ENCODE measurements at regions not wholly inside any gene's neighbourhood (a gene's known extent, or its start where the extent isn't known, plus 50 kb on each side); places are given as distances from the start of the nearest gene placed in this dataset.
"Not testable (repeated sequence)": the region's sequence is repeated elsewhere in the genome, so short reads cannot be mapped to it uniquely, and the experiment has no call there.

DNA sequence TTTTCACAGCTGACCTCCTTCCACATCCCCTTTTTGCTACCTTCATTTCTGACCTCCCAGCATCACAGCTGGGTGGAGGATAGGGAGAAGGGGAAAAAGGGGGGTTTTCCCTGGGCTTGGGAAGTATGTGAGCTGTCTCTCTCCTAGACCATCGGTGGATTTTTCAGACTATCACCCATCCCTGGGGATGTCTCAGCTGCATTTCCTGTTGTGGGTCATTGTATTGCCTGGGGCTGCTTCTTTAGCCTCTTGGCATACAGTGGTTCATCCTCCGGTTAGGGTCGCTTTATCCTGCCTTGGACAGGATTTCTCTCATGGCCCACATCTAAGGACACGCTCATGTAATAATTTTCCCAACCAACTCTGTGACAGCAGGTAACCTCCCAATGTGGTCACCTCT lies 142.5 kb upstream of the ARG1 start:
- no peak for DNase-seq (ENCODE audit: low spot score)

DNA sequence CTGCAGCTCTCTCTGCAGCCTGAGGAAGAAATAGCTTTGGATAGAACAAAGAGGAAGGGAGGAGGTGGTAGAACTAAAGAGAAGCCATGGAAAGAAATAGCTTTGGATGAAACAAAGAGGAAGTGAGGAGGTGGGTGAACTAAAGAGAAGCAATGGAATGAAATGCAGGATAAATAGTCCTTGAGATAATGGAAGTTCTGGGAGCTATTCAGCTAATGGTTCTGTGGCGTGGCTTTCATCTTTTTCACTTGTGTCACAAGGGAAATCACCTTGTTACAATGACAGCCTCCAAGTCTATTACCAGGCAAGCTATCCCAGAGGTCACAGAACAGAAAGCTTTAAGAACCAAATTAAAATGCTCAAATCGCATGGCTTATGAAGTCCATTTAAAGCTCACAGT lies 141.3 kb upstream of the ARG1 start:
- DNase-seq (ENCODE audit: low spot score) = no peak

DNA sequence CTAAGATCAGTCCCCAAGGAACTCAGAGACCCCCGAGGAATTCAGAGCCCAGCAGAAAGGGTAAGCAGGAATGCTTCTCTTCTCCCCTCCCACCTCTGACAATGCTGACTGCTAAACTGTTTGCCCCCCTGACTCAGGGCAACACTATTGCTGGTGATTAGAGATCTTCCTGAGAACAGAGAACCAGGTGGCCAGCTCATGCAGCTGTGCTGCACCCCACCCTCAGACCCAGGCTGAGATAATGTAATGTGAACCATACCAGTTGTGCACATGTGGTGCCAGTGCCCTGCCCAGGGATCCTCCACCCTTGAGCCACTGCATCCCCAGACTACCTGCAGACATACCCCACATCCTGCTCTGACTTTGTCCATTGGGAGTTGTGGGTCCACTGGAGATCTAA lies 139.1 kb upstream of the ARG1 start:
- DNase-seq (ENCODE audit: low spot score) = no peak

DNA sequence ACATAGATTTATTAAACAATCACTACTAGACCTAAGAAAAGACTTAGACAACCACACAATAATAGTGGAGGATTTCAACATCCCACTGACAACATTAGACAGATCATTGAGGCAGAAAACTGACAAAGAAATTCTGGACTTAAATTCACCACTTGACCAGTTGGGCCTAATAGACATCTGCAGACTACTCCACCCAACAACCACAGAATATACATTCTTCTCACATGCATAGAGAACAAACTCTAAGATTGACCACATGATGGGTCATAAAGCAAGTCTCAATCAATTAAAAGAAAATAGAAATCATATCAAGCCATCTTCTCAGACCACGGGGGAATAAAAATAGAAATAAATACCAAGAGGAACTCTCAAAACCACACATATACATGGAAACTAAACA lies 136.7 kb upstream of the ARG1 start:
- no peak for DNase-seq (ENCODE audit: low spot score)

DNA sequence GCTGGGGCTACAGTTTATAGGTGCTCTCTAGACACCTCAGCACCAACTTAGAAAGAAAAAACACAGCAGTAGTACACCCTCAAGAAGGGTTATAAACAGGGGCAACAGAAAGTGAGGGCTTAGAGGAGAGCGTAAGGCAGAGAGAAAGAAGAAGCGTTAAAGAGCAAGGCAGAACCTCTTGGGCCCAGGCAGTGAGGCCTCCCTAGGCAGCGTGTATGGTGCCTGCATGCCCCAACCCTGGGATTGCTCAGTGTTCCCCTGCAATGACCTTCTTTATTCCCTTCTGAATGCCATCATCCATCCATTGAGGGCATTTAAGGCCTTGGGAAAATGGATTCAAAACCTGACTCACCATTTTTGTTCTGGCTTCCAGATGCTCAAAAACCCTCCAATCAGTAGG lies 130.0 kb upstream of the ARG1 start:
- no peak for DNase-seq (ENCODE audit: low spot score)

DNA sequence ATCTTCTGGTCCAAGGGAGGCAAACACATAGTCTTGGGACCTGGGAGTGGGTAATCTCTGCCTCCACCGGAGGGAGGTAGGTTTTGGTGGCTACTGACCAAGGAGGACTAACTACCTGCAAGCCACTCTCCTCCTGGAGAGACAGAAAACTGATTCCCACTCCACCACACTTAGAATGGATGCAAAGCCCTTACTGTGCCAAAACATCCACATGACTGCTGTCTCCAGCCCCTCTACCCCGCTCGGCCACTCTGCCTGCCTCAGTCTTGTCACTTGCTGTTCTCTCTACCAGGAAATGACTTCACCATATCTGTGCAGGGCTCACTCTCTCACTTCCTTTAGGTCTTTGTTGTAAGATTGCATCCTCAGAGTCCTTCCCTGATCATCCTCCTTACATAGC lies 129.5 kb upstream of the ARG1 start:
- DNase-seq (ENCODE audit: low spot score) = no peak

DNA sequence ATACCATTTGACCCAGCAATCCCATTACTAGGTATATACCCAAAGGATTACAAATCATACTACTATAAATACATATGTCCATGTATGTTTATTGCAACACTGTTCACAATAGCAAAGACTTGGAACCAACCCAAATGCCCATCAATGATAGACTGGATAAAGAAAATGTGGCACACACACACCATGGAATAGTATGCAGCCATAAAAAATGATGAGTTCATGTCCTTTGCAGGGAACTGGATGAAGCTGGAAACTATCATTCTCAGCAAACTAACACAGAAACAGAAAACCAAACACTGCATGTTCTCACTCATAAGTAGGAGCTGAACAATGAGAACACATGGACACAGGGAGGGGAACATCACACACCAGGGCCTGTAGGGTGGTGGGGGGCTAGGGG lies 127.7 kb upstream of the ARG1 start:
- not testable (repeated sequence) for DNase-seq (ENCODE audit: low spot score)

DNA sequence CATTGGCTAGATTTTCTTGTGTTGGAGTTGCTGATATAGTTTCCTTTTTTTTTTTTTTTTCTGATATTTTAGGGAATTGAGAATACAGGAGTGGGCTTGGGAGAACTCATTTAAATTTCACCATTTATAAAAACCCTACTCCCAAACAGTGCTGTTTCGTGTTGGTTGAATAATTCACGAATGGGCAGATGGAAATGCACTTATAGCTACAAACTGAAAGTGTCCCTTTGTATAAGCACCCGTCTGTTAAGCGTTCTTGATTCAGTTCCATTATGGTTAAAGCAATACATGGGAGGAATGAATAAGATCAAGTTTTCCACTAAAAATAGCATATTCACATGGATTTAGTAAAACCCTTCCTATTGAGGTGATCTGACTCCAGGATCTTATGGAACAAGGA lies 122.2 kb upstream of the ARG1 start:
- no peak for DNase-seq (ENCODE audit: low spot score)

DNA sequence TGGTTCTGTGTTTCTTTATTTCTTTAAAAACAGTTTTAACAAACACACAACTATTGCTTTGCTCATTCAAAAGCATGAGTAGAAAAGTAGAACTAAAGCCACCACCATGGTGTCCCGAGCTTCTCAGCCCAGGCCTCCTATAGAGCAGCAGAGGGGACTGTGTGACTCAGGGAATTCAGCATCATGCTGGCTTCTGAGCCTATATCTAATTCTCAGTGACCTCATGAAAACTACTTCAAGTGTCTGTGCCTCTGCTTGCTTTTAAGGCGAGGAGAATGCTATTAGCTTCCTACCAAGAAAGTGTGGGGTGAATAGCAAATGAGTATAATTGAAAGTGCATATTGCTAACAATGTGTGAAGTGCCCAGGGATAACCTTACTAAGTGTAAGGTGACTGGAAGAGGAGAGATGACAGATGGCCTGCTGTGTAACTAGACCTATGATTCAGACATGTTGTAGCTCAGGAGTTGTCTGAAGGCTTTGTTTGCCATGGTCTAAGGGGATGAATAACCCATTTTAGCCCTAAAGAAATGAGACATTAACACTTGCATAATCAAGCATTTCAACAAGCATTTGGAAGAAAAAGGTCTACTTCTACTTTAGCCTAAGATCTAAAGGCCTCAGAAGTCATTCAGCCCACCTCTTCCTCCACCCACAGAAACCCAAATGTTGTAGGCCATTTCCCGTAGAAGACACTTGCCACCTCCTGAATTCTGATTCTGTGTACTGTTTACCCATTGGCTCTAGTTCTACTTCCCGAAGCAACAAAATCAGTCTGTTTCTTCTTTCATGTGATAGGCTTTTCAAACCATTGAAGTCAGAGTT lies 121.5 kb upstream of the ARG1 start:
- no peak for DNase-seq (ENCODE audit: low spot score)

DNA sequence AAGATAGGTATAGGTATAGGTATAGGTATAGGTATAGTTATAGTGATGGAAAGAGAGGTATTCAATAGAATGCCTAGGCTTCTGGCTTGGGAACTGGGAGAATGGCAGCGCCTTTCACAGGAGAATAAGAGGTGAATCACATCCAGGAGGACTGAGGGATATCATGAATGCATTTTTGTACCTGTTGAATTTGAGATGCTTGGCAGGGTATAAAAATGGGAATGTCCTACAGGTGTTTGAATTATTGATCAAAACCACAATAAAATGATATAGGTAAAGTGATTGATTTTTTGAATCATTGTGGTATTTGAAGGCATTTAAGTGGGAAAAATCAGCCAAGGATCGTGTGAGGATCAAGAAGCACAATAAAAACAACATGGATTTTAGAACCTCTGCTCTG lies 119.2 kb upstream of the ARG1 start:
- no peak for DNase-seq (ENCODE audit: low spot score)

DNA sequence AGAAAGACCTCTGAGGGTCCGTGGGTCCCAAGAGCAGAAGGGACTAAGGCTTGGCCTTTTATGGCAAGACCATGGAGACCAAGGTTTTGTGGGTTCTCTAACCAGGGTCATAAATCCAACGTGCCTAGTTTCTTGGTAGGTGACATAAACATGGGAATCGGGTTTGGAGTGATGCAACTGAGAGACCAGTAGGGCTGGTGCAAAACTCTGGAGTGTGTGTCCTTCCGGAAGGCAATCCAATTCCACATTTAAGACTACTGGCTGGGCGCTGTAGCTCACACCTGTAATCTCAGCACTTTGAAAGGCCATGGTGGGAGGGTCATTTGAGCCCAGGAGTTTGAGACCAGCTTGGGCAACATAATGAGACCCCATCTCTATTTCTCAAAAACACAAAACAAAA lies 116.5 kb upstream of the ARG1 start:
- DNase-seq (ENCODE audit: low spot score) = no peak

DNA sequence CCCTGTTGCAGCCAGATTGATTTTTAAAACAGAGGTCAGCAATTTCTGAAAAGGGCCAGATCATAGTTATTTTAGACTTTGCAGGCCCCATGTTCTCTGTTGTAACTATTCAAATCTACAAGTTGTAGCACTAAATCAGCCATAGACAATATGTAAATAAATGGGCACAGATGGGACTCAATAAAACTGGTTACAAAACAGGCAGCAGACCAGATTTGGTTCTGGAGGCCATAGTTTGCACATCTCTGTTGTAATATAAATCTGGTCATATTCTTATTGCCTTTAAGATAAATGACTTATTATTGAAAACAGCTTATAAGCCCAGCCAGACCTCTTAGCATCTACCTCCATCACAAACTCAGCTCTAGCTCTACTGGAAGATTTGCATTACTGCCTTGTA lies 114.0 kb upstream of the ARG1 start:
- DNase-seq (ENCODE audit: low spot score) = no peak

DNA sequence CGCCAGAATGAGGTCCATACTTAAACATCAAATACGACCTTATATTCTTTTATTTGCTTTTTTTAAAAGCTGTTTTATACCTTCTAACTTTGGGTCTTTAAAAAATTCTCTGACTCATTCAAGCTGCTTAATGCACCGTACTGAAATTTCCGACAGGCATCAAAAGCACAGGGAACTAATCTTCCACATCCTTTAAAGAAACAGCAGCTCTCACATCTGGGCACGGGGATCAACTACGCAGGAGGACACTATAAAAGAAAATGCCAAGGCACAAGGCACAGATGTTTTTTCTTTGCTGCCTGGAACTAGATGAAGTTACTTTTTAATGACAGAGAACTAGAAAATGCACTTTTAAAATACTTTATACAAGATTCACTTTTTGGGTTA lies 112.4 kb upstream of the ARG1 start:
- DNase-seq (ENCODE audit: low spot score) = no peak

DNA sequence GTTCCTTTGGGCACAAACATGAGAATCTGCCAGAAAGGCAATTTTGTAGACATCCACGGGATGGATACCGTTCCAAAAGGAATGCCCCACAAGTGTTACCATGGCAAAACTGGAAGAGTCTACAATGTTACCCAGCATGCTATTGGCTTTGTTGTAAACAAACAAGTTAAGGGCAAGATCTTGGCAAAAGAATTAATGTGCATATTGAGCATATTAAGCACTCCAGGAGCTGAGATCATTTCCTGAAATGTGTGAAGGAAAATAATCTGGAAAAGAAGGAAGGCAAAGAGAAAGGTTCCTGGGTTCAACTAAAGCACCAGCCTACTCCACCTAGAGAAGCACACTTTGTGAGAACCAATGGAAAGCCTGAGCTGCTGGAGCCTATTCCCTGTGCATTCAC lies 103.9 kb upstream of the ARG1 start:
- DNase-seq (ENCODE audit: low spot score) = peak; percentile 42

DNA sequence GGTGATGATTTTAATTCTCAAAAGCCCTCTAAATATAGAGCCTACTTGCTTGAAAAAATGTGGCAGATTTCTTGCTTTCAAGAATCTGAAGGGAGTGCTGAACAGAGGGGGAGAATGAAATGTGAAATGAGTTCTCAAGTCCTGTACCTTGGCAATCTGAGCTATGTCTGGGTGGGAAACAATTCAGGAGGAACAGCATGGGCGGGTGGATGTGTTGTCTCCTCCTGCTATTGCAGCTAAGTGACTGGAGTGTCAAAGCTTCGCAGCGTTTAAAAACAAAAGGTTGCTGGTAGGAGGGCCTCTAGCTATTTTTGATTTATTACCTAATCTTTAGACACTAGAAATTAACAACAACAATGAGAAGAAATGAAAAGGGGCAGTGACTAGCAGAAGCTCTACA lies 102.5 kb upstream of the ARG1 start:
- peak; percentile 38 for DNase-seq (ENCODE audit: low spot score)

DNA sequence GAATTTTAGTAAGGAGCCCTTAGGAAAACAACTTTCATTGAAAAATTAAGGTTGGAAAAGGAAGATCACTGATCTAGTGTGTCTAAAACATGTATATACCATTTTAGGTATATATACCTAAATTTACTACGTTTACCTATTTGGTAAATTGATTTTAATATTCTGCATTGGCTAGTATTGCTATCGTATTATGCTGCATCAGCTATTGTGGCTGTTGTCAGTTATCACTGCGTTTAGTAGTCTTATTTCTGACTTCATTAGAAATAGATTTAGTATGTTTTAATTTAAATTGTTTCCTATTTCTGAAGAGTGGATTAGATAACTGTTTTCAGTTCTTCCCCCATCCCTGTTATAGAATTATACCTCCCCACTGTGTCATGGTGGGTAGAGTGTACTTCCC lies 101.7 kb upstream of the ARG1 start:
- no peak for DNase-seq (ENCODE audit: low spot score)

DNA sequence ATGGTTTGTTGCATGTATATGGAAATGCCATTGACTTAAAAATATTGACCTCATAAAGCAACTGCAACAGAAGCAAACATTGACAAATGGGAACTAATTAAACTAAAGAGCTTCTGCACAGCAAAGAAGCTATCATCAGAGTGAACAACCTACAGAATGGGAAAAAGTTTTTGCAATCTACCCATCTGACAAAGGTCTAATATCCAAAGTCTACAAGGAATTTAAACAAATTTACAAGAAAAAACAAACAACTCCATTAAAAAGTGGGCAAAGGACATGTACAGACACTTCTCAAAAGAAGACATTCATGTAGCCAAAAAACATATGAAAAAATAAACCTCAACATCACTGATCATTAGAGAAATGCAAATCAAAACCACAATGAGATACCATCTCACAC lies 99.7 kb upstream of the ARG1 start:
- DNase-seq (ENCODE audit: low spot score) = not testable (repeated sequence)

DNA sequence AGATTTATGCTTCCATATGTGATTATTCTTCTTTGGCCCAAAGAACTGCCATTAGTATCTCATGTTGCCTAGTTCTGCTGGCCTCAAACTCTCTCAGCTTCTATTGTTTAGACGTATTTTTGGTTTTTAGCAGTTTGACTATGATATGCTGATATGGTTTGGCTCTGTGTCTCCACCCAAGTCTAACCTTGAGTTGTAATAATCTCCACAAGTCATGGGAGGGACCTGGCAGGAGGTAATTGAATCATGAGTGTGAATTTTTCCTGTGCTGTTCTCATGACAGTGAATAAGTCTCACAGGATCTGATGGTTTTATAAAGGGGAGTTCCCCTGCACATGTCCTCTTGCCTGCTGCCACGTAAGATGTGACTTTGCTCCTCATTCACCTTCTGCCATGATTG lies 96.7 kb upstream of the ARG1 start:
- no peak for DNase-seq (ENCODE audit: low spot score)

DNA sequence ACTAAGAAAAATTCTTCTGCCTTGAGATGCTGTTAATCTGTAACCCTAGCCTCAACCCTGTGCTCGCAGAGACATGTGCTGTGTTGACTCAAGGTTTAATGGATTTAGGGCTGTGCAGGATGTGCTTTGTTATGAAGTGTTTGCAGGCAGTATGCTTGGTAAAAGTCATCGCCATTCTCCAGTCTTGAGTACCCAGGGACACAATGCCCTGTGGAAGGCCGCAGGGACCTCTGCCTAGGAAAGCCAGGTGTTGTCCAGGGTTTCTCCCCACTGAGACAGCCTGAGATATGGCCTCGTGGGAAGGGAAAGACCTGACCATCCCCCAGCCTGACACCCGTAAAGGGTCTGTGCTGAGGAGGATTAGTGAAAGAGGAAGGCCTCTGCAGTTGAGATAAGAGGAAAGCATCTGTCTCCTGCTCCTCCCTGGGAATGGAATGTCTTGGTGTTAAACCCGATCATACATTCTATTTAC lies 94.2 kb upstream of the ARG1 start:
- not testable (repeated sequence) for DNase-seq (ENCODE audit: low spot score)

DNA sequence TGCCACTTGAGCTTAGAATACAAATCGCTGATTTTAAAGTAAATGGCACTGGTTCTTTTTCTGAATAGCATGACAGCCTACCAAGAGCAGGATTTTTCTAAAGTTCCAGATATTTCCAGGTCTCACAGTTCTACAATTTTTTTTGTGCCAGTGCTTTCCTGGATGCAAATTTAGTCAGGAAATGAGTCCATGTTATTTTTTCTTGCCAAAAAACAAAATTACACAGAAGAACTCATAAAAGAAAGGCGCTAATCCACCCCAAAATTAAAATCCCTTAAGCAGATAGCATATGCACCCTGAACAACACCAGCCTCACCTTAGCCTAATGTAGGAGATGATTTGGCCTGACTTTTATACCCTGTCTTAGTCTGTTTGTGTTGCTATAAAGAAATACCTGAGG lies 86.4 kb upstream of the ARG1 start:
- no peak for DNase-seq (ENCODE audit: low spot score)

DNA sequence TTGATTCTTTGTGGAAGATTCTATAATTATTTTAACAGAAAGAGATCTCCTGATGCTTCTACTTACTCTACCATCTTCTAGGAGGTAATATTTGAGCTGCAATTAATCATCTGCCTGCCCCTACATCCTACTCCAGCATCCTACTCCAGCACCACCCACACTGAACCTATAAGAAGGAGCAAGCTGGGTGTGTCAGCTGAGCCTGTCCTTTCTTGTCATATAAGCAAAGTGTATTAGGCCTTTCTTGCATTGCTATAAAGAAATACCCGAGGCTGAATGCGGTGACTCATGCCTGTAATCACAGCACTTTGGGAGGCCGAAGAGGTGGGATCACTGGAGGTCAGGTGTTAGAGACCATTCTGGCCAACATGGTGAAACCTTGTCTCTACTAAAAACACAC lies 84.2 kb upstream of the ARG1 start:
- no peak for DNase-seq (ENCODE audit: low spot score)

DNA sequence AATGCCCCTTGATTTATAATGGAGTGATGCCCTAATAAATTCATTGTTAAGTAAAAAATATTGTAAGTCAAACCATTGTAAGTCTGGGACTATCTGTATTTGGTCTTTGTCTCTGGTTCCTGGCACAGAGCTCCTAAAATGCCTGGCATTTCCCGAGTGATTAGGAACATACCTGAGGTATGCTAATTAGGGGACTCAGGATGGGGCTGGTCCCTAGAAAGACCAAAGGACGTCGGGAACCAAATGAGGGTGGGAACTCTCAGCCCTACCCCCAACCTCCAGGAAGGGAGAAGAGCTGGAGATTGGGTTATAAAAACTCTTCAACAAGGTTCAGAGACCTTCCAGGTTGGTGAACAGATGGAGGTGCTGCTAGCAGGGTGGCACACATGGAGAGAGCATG lies 82.6 kb upstream of the ARG1 start:
- DNase-seq (ENCODE audit: low spot score) = no peak

DNA sequence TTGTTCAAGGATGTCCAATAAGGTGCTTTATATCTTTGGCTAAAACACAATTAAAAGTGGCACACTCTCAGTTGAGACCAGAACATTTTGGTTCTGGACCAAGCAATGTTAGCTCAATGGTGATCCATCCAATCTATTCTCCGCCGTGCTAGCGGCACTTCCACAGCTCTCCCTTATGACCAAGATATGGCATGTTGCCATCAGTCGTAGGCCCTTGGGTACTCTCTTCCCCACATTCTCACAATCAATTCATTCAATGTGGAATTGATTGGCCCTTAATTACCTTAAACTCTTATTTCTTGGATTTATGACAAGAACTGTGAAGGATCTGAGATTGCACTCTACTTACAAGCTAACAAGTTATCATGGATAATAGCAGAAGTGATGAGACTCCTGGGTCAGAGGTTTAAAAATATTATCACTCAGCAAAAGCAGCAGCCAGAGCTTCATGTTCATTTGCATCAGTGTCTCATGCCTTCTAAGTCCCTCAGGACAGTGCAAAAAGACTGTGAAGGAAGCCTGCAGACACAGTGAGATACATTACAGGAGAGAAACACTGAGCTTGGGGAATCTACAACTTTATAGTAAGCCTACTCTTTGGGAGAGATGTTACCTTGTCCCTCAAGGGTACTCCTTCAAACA lies 80.0 kb upstream of the ARG1 start:
- DNase-seq (ENCODE audit: low spot score) = no peak

DNA sequence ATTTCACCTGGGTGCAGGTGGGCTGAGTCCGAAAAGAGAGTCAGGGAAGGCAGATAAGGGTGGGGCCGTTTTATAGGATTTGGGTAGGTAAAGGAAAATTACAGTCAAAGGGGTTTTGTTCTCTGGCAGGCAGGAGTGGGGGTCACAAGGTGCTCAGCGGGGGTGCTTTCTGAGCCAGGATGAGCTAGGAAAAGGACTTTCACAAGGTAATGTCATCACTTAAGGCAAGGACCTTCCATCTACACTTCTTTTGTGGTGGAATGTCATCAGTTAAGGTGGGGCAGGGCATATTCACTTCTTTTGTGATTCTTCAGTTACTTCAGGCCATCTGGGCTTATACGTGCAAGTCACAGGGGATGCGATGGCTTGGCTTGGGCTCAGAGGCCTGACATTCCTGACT lies 68.6 kb upstream of the ARG1 start:
- DNase-seq (ENCODE audit: low spot score) = not testable (repeated sequence)
